RCC 7860 (cell line): ENCODE measurements at regions not wholly inside any gene's neighbourhood (a gene's known extent, or its start where the extent isn't known, plus 50 kb on each side); places are given as distances from the start of the nearest gene placed in this dataset.
A peak's percentile ranks its signal among the peaks of the same experiment; 100 is the strongest.
"Not testable (repeated sequence)": the region's sequence is repeated elsewhere in the genome, so short reads cannot be mapped to it uniquely, and the experiment has no call there.

Experiments used
- DNase-seq: peaks from one replicate; pipeline ENCODE4 v3.0.0-alpha.2; 2015; ENCODE audit warnings: low spot score
- FAIRE-seq: peaks from 2 replicates; lab custom pipeline; 2012; peaks lifted over from hg19 to GRCh38; lab: Jason Lieb, UNC

DNA sequence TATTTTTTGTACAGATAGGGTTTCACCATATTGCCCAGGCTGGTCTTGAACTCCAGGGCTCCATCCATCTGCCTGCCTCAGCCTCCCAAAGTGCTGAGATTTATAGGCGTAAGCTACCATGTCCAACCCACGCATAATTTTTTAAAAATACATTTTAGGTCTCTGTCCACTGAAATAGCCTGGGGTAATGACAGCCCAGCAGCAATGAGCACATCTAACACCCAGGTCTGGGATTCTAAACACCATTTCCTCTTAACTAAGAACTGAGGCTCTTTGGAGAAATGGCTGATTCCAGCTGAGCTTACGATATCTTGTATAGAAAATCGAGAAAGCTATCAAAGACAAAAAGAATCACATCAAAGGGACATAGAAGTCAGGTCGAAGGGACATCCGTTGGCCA is 245.3 kb downstream of the PARN start:
- no peak for FAIRE-seq
- DNase-seq = no peak

GRCh38 chr16:14383844-14384243 is 246.2 kb downstream of the PARN start:
- DNase-seq, FAIRE-seq: not testable (repeated sequence)

- FAIRE-seq (no peak), DNase-seq (no peak)
Observed at GRCh38 chr16:14378689-14379467, 251.2 kb downstream of the PARN start.

GRCh38 chr16:14378131-14378551 is 251.9 kb downstream of the PARN start:
- no peak for DNase-seq
- no peak for FAIRE-seq

- FAIRE-seq (no peak), DNase-seq (no peak)
Observed at GRCh38 chr16:14377326-14377725, 252.7 kb downstream of the PARN start.

DNA sequence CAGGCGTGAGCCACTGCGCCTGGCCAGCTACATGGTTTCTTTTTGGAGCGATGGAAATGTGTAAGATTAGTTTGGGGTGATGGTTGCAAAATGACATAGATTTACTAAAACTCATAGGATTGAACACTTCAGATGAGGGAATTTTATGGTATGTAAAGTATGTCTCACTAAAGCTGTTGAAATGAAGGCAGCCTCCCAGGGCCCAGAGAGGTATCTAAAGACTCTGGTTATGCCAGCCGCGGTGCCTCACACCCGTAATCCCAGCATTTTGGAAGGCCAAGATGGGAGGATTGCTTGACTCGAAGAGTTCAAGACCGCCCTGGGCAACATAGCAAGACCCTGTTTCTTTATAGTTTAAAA is 254.9 kb downstream of the PARN start:
- DNase-seq (no peak), FAIRE-seq (no peak)

DNA sequence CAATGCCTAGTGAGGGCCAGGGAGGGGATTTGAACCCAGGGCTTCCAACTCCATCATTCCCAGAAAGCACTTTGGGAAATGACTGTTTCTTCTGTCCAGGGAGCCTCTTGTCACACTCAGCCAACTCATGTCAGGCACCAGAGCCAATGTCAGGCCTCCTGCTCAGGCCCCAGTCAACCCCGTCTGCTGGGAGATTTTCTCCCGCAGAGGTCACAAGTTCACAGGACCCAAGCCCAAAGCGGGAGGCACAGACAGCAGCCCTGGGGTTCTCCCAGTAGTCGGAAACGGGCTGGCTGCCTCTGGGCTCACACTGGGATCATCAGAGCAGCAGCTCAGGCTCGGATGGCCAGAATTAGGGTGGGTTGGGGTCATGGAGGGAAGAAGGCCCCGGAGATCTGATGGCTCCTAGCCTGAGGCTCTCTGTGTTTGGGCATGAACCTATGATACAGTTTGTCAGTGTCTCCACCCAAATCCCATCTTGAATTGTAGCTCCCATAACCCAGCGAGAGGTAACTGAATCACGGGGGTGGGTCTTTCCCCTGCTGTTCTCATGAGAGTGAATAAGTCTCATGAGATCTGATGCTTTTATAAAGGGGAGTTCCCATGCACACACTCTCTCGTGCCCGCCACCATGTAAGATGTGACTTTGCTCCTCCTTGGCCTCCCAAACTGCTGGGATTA is 255.5 kb downstream of the PARN start:
- FAIRE-seq (no peak), DNase-seq (no peak)

DNA sequence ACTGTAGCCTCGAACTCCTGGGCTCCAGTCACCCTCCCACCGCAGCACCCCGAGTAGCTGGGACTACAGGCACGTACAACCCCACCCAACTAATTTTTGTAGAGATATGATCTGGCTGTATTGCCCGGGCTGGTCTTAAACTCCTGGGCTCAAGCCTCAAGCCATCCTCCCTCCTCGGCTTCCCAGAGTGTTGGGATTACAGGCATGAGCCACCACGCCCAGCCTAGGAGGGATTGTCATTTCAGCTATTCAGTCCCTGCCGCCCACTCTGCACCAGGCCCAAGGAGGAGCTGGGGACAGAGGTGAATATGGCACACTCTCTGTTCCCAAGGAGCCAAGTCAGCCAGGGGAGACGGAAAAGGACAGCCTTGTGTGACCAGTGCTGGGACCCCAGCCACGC is 256.2 kb downstream of the PARN start:
- FAIRE-seq = no peak
- DNase-seq = no peak

DNA sequence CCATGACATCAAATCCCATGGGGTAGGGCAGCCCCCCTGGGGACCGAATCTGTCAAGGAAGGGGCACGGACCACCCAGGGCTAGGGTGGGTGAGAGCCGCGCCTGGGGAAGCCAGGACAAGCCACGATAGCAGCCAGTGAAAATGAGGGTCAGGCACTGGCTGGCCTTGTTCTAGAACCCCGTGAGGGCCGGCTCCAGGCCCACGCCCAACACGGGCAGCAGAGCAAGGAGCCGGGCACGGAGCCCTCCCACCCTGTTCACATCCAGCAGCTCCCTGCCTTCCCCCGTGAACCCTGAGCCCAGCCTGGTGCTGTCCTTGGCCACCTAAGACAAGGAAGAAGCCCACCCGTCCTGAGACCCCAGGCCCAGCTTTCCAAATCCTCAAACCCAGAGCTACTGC is 256.7 kb downstream of the PARN start:
- FAIRE-seq = no peak
- no peak for DNase-seq

DNA sequence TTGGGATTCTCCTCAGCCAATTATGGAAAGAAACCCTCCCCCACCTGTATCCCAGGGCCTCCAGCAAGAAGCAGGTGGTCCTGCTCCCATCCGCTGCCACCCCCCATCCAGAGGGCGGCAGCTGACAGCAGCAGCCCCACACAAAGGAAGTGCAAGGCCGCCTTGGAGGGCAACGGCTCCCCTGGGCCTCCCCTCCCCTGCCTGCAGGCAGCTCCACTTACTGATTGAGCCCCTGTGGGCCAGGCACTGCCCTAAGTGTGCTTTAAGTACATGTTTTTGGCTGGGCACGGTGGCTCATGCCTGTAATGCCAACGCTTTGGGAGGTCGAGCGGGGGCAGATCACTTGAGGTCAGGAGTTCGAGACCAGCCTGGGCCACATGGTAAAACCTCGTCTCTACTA is 257.6 kb downstream of the PARN start:
- DNase-seq (no peak), FAIRE-seq (no peak)

DNA sequence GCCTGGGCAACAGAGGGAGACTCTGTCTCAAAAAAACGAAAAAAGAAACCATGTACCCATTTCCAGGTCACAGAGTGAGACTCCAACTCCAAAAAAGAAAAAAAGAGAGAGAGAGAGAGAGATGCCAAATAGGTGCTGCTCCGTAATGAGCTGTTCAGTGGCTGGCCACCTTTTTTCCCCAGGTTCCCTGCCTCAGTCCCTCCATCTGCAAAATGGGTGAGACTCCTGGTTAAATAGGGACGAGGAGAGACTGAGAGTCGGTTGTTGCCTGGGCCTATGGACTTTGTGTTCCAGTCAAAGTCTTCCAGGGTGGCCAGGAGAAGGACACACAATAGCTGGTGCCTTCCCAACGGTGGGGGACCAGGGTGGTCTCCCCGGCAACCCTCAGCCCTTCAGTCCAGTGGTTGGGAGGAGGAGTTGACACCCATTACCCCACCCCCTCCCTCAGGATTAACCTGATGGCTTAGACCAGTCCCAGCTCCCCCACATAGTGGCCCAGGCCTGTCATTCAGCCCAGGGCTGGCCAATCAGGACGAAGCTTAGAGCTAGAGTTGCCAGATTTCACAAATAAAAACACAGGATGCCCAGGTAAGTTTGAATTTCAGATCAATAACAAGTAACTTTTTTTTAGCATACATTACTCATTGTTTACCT is 258.2 kb downstream of the PARN start:
- FAIRE-seq (no peak), DNase-seq (no peak)

DNA sequence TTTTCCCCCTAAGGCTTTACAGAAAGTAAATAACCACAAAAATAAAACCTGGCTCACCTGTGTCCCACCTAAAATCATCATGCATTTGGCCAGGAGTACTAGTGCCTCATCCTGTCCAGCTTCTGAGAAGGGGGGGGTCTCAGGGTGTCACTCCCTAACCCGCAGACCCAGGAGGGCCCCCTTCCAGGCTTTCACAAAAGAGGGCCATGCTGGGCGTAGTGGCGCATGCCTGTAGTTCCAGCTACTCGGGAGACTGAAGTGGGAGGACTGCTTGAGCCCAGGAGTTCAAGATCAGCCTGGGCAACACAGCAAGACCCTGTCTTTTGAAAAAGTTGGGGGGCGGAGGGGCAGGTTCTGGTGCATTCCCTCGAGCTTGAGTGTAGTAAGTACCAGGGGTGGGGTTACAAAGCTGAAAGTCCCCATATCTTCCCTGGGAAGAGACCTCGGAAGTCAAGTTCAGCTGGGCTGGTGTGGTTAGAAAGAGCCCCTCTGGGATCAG is 259.3 kb downstream of the PARN start:
- no peak for FAIRE-seq
- no peak for DNase-seq

DNA sequence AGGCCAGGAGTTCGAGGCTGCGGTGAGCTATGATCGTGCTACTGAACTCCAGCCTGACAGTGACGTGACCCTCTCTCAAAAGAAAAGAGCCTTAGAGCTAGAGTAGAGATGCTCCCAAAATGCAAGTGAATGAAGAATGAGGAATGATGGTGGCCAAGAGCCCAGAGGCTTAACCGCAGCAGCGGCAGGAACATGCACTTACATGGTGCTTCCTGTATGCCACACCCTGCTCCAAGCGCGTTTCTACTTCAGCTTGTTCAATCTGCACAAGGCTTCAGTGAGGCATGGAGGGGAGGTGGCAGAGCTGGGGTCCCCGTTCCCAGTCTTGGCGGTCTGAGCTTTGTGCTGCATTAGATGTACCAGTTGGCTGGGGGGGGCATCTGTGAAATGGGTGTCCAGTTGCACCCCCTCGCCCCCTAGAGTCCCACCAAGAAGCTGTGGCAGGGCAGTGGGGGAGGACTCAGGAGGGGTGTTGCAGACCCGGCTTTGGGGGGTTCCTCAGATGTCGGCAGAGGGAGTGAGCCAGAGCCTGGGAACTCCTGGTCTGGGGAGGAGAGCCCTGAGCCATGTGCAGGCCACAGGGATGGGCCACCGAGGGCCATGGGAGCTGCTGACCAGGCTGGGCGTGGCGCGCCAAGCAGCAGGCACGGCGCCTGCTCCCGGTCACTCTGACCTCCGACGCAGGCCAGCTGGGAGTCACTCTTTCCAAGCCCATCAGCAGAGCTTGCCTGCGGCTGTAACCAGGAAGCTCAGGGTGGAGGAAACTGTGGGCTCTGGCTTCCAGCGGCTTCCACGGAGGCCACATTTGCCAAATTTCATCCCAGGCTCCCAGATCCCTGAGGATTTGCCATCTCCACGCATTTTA is 260.1 kb downstream of the PARN start:
- no peak for DNase-seq
- FAIRE-seq = no peak

DNA sequence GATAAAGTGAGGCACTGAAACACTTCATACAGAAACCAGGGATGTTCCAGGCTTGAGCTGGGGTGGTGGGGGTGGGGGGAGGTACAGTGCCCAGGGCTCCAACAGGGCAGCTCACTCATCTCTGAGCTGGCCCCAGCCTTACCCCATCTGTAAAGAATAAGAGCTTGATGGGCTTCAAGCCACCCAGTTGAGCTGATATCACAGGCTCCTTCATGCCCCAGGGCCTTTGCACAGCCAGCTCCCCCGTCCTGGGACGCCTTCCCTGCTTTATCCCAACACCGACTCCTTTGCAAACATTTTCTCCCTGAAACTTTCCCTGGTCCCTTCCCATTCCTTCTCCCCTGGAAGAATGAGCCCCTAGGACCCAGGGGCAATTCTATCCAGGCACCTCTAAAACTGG is 261.7 kb downstream of the PARN start:
- DNase-seq (no peak), FAIRE-seq (no peak)

DNA sequence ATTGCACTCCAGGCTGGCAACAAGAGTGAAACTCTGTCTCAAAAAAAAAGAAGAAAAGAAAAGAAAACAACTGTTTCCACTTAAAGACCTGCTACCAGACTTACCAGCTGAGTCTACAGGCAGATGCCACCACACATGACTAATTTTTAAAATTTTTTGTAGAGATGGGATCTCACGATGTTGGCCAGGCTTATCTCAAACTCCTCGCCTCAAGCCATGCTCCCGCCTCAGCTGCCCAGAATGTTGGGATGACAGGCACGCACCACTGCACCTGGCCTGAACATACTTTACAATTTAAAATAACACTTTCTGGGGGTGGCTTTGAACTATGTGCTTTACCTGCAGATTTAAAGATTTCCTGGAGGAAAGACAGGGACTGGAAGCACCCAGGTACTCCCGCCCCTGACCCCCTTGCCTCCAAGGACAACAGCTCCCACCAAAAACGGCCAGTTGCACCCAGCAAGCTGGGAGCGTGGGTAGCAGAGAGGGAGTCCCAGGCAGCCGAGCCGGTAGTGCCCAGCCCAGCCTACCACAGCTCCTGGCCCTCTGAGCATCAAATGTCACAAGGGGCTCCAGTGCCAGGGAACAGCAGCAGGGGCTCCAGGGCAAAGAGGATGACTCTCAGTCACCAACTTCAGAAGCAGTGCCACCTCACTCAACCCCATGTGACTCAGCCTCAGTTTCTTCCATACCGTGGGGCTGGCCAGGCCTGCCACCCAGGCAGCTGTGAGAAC is 262.9 kb downstream of the PARN start:
- no peak for DNase-seq
- no peak for FAIRE-seq

GRCh38 chr16:14366447-14366846 is 263.6 kb downstream of the PARN start:
- DNase-seq (no peak), FAIRE-seq (no peak)

GRCh38 chr16:14365200-14365851 is 264.7 kb downstream of the PARN start:
- FAIRE-seq = peak; percentile 95
- peak; percentile 98 for DNase-seq

GRCh38 chr16:14364386-14365199 is 265.5 kb downstream of the PARN start:
- peak; percentile 99 for DNase-seq
- FAIRE-seq = peak; percentile 96

DNA sequence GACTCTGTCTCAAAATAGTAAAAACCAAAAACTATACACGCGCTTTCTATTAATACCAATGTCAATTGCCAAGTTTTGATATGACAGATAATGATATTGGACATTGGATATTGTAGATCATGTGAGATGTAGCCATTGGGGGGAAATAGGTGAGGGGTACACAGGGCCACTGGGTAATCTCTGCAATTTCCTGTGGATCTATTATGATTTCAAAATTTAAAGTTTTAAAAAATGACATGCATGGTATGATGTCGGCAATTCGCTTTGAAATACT is 266.0 kb downstream of the PARN start:
- DNase-seq = no peak
- FAIRE-seq = no peak
